KG1 (cell line): ENCODE measurements at regions not wholly inside any gene's neighbourhood (a gene's known extent, or its start where the extent isn't known, plus 50 kb on each side); places are given as distances from the start of the nearest gene placed in this dataset.
A peak's percentile ranks its signal among the peaks of the same experiment; 100 is the strongest.

ENCODE experiments used
- DNase-seq: peaks from one replicate; lab custom pipeline; 2025; lab: John Stamatoyannopoulos, UW

GRCh38 chr10:118246332-118247295 is 95.5 kb downstream of the FAM204A start:
- DNase-seq = no peak

GRCh38 chr10:118243907-118244306 is 98.2 kb downstream of the FAM204A start:
- no peak for DNase-seq

DNA sequence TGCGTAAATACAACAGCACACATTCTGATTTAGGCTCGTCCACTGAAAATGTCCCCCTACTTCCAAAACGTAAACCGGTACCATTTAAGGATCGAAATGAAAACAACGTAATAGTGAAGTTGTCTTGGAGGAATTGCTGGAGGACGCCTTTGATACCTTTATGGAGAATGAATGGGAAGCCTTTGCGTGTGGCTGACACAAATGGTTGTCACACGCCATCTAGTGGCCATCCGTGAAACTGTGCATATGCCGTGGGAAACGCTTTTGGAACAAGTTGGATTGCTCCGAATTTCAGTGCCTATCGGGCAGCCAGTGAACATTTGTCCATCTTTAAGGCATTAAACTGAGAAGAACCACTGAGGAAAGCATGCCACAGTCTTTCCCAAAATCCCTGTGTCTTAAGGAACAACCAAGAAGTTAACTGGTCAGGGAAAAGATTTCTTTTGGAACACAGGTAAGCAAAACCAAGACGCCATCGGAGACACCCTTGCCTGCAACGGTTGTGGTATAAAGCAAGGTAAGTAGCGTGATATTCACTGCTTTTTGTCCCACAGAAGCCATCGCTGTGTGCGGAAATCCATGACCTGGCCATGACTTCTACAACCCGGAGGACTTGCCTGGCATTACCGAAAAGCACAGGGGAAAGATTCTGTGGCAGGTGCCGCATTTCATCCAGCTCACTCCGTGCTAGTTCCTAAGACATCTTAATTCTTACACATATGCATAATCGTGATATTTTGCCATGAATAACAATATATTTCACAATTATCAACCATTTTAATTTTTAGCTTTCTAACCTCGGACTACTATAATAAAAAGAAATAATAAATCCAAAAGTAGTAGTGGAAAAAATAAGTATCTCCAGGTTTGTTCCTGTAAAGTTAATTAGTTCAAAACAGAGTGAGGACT is 100.6 kb downstream of the FAM204A start:
- peak; percentile 42 for DNase-seq

DNA sequence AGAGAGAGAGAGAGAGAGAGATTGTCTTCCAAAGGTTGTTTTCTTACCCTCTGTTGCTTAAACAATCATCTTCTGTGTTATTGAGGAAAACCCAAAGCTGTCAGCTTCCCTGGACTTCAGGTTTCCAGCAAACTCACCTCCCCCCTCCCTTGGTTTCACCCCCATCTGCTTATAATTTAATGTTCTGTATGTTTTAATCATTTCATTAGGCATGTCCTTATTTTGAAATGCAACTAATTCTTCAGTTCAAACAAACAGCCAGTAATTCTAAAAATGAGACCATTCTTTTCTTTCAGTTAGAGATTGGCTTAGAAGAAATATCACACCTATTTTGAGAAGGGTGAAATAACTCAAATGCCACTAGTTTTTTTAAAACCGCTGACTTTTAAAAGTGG is 102.9 kb downstream of the FAM204A start:
- DNase-seq = no peak

DNA sequence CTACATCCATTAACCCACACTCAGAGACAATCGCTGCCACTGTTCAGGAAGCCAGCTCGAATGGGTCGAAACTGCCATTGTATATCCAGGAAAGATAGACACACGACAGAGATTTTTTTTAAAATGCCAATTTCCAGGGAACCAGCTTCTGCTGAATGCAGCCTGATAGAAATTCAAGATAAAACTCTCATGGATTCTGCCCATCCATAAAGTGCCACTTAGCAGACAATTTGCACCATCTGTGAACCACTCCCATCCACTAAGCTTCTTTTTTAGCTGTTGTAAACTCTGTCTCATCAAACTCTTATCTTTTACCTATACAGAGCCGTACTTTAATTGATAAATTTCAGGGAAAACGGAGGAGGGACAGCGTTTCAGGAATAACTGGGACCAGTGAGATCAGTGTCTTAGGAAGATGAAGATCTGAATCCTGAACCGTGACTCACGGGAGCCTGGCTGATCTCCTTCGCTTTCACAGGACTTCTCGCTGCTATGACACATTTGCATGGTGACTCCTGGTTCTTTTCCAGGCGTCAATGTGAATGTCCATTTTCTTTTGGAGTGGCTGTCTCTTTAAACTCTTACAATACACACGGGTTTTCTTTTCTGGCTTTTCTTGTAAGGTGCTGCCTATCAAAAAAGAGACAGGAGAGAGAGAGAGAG is 103.4 kb downstream of the FAM204A start:
- no peak for DNase-seq

GRCh38 chr10:118237930-118238329 is 104.2 kb downstream of the FAM204A start:
- no peak for DNase-seq

DNA sequence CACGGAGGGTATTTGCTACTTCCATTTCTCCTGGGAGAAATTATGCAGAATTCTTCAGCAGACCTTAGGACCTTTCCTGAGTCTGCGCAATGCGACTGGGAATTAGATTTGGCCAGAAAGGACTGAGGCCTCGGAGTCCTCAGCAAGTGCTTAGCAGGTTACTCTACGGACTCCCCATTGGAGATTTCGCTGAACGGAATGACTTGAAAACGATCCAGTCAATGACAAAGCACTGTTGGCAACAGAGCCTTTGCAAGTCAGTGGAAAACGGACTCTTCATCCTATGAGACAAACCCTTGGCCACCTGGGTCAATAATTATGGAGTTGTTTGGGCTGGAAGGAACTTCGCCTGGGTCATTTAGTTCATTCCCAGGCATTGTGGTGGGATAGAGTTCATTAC is 107.4 kb downstream of the FAM204A start:
- no peak for DNase-seq

GRCh38 chr10:118220346-118220850 is 121.7 kb downstream of the FAM204A start:
- no peak for DNase-seq

DNA sequence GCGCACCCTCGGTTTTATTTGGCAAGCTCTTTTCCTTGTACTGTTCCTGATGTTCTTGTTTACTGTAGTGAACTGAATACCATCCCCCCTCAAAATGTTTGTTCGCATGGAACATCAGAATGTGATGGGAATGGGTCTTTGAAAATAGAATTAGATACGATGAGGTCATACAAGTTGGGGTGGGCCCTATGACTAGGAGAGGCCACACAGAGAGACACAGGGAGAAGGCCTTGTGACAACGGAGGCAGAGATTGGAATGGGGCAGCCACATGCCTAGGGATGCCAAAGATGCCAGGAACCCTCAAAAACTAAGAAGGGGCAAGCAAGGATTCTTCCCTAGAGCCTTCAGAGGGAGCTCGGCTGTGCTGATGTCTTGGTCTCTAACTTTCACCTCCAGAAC is 123.6 kb downstream of the FAM204A start:
- DNase-seq = no peak

GRCh38 chr10:118216571-118217170 is 125.5 kb downstream of the FAM204A start:
- no peak for DNase-seq

- DNase-seq = no peak
Measured at GRCh38 chr10:118216020-118216419, 126.1 kb downstream of the FAM204A start.

GRCh38 chr10:118214776-118215175 is 127.3 kb downstream of the FAM204A start:
- DNase-seq = no peak

DNA sequence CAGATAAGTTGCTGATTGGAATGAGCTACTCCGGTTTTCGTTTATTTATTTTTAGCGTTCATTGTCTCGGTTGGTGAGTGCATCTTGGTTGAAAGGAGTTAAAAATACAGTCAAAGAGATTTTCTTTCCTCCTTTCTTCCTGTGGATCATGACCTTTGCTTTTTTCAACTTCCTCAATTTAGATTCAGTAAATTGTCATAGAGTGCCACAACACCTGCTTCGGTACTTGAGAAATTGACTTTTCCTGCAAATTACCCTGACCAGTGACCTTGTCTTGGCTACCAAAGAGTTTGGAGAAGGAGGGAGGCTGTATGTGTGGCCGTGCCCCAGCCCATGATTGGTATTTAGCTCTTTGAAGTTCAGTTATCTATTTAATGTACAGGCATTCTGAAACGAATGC is 128.7 kb downstream of the FAM204A start:
- DNase-seq = no peak

DNA sequence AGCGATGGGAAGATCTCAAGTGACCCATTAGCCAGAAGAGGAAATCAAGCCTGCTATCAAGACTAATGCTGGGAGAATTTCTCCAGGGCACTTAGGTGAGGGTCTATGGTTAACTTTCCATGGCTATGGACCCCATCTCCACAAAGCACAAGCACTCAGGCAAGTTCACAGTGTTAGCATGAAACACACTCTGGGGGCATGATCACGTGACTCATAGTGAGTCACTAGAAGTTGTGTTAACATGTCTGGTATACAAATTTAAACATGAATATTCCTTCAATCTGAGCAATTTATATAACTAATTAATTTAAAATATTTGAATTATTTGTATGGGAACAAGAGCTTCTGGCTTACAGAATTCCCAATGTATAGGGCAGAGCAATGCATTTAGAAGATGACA is 131.8 kb downstream of the FAM204A start:
- DNase-seq = no peak

DNA sequence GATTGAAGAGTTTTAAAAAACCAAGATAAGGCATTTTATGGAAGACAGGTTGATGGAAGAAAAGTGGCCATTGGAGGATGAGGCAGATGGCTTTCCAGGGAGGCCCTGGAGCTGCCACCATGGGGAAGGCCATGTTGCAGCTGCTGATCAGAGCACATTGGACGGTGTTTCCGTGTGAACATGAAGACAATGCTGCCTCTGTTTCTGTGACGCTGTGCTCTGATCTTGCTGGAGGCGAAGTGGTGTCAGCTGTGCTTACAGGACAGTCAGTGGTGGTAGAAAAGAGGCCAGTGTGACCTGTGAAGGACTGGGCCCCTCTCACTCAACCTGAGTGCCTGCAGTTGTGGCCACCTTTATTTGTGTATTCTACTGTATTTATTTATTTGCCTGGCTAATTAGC is 132.9 kb downstream of the FAM204A start:
- no peak for DNase-seq

- DNase-seq = no peak
Measured at GRCh38 chr10:118207470-118208007, 134.6 kb downstream of the FAM204A start.

GRCh38 chr10:118204292-118204943 is 137.7 kb downstream of the FAM204A start:
- DNase-seq = no peak

DNA sequence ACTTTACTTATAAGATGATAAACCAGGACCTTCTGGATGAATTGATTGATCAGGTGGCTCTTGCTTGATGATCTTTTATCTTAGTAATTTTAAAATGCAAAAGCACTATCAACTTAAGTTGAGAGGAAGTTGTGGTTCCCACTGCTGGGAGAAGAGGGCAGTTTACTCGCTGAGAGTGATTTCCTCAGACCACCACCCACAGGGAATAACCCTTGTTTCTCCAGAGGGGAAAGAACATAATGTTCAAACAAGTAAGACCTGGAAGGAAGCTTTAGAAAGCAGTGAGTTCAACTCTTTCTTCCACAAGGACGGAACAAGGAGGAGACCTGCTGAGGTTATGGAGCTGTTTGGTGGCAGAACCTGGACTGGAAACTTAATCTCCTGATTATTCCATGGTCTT is 138.7 kb downstream of the FAM204A start:
- no peak for DNase-seq

DNA sequence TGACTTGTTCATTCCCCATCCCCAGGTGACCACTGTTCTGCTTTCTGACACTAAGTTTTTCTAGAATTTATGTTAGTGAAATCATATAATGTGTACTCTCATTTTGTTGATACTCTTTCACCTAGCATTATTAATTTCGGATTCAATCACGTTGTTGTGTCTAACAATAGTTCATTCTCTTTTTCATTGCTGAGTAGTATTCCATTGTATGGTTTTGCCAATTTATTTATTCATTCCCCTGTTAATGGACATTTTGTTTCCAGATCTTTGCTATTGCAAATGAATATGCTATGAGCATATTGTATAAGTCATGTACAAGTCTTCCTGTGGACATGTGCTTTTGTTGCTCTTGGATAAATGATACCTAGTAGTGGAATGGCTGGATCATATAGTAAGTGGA is 146.4 kb downstream of the FAM204A start:
- DNase-seq = no peak

DNA sequence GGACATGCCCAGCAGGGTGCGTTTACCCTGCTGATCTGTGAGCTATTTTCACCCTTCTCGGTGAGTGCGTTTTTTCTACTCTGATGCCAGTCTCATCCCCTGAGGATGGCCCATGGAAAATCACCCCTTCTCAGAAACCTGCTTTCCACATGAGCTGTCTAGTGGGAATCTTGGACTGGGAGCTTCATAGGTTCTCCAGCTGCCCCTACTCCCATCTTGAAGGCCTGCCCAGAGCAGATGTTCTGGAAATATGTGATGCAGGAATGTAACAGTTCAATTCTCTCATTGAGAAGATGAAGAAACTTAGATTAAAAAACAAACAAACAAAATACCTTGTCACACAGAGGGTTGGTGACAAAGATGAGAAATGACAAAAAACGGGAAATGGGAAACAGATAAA is 146.9 kb upstream of the RAB11FIP2 start:
- no peak for DNase-seq

DNA sequence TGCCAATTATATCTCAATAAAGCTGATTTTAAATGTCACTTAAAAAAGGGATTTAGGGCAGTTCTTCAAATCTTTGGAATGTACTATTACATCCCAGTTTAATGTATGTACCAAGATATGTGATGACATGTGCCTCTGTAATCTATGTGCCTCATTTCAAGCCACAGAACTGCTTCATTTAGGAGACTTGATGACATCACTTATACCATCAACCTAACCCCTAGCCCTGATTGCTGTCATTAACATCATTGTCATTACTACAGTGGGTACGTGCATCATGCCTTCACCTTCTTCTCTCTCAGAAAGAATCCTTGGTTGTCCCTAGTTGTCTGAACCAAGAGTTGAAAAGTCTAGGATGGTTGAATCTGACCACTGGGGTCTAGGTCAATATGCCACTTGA is 134.3 kb upstream of the RAB11FIP2 start:
- no peak for DNase-seq
